ENCODE measurements at regions not wholly inside any gene's neighbourhood (a gene's known extent, or its start where the extent isn't known, plus 50 kb on each side); places are given as distances from the start of the nearest gene placed in this dataset.
"Not testable (repeated sequence)": the region's sequence is repeated elsewhere in the genome, so short reads cannot be mapped to it uniquely, and the experiment has no call there.

DNA sequence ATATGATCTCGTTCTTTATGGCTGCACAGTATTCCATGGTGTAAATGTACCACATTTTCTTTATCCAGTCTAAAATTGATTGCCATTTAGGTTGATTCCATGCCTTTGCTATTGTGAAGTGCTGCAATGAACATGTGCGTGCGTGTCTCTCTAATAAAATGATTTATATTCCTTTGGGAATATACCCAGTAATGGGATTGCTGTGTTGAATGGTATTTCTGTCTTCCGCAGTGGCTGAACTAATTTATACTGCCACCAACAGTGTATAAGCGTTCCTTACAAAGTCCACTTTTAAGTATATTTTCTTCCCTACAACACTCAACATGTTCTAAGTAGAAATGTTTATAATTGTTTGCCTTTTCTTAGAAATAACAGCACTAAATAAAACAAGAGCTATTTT, 521.9 kb downstream of the DTWD2 start:
- no peak for DNase-seq

DNA sequence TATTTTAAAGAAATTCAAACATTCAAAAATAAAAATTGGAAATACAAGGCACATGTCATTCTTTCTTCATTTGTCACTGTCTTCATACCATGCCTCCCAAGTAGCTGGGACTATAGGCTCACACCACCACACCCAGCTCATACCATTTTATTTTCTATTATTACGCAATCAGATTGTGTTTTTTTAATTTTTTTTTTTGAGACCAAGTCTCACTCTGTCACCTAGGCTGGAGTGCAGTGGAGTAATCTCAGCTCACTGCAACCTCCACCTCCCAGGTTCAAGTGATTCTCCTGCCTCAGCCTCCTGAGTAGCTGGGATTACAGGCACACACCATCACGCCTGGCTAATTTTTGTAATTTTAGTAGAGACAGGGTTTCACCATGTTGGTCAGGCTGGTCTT, 526.1 kb downstream of the DTWD2 start:
- not testable (repeated sequence) for DNase-seq

DNA sequence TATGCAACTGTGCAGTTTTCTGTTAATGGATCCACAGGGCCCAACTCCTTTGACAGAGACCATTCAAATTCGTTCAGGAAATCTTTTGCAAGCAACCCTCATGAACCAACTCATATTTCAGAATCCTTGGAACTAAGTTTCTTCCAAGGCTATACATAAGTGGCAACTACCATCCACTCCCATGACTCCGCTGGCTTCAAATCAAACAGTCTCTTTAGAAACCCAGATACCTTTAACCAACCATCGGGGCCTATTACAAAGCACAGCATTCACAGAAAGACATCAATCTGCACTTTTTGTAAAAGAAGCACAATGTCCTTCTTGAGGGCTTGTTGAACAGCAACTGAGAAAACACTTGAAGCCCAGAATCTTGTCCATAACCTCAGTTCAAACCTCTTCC, 526.9 kb downstream of the DTWD2 start:
- DNase-seq = no peak

DNA sequence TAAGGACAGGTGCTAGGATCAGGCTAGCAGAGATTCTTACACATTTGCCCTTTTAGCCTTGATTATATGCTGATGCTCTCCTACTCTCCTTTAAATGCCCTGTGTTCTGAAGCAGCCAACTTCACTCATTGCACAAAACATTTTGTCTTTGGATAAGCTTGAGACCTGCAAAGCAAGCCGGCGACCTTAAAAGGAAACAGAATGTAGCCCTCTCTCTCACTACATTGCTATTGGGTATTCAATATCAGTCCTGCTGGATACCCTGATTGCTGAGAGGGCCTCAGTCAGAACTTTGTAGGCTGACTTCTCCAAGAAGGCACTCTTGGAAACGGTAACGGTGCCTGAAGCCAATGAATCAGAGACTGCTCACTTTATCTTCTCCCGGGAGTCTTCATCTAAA, 528.9 kb downstream of the DTWD2 start:
- no peak for DNase-seq

DNA sequence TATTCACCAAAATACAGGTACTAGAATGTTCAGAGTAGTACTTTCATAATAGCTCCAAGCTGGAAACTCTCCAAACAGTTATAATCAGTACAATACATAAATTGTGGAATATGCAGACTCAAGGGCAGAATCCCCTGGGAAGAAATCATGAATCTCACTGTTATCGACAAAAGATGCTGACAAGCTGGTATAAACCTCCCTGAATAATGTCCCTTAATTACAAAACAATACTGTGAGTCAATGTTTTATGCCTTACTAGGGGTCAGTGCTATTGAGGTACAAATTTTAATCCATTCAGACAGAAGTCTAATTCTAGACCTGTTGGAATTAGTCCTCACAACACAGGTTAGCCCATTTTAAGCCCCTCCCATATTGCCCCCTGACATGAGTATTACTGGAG, 532.3 kb downstream of the DTWD2 start:
- no peak for DNase-seq

DNA sequence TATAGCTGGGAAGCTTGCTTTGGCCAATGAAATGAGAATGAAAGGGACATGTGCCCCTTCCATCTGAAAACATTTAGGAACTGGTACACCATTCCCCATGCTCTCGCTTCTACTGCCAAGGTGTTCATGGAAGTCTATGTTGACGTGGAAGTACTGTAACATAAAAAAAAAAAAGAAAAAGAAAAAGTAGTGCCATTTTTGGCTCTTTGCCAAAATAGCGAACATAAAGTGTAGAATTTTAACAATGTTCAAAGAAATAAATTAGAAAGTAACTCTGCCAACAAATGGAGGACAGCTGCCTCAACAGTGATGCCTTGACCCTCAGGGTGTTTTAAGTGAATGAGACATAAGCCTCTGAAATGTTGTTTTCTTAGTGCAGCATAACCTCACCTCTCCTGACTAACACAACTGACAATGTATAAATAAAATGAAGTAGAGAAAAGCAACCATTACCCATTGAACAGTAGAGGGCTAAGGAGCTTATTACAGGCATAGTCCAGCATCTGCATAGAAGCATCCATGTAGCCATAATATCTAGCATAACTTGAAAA, 536.6 kb downstream of the DTWD2 start:
- DNase-seq = no peak

DNA sequence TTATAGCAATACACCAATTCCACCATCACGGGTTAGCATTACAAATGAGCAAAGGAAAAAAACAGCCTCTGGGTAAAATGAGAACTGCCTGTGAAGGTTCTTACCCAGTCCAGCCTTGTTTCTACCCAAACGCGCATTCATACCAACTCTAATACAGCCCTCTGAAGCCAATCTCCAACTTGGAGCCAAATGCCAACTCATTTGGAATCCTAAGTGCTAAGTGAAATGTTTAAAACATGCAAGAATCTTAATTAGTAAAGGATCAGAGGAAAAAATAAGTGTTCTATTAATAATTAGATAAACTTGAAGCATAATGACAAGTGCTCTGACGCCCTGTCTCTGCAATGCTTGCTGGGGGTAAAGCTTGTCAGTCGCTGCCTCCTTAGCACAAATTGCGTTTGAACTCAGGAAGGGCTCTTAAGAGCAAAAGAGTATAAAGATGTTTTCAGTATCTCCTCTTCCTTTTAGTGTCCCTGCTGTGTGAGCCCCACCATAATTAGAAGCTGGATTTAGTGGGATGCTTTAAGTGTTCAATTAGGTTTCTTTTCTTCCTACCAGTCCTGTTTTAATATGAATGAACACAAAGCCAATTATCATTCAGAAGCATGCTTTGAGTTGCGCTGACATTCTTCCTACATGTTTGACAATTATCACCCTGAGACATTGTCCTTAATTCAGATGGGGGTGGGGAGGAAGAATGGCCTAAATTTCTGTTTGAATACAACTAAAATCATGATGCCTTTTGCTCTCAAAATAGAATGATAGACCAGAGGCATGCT, 537.6 kb downstream of the DTWD2 start:
- no peak for DNase-seq

DNA sequence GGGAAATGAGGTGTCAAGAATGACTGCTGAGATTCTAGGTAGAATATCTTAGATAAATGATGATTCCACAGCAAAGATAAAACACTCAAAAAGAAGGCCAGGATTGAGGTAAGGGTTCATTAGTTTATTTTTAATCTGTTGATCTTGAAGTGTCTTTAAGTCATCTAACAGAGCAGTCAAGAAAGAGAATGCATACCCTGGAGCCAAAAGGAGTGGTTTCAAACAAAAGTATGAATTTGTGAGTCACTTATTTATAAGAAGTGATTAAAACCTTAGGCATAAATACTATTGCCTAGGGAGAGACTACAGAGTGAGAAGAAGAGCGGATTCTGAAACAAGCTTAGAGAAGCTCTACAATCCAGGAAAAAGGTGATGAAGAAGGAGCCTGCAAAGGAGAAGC, 541.0 kb downstream of the DTWD2 start:
- no peak for DNase-seq

DNA sequence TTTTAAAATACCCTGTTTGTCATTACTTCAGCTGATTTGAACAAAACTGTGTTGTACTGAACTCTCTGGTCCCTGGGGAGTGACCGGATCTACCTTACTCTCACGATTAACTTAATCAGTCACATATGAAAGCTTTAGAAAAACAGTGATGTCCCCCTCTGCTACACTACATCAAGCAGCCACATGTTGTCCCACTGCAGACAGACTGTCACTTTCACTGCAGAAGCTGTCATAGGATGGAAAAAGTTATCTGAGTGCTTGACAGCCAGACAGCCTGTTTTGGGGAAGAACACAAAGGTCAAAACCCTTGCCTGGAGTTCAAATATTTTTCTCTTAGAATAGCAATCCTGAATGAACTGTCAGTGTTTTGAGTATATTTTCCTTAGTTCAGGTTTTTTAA, 546.4 kb downstream of the DTWD2 start:
- DNase-seq = no peak

DNA sequence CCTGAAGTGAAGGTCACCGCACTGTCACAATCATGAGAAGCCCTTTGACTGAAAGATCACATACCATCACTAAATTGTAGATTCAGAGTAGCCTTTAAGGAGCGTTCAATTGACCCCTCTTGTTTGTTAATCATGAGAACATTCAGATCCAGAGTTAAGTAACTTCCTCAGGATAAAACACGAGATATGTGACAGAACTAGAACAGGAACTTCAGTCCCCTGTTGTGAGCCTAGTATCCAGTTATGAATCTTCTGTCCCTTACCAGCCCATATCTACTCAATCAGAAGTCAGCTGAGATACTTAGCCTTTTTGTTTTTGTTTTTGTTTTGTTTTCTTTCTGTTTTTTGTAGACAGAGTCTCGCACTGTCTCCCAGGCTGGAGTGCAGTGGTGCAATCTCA, 547.3 kb downstream of the DTWD2 start:
- no peak for DNase-seq

DNA sequence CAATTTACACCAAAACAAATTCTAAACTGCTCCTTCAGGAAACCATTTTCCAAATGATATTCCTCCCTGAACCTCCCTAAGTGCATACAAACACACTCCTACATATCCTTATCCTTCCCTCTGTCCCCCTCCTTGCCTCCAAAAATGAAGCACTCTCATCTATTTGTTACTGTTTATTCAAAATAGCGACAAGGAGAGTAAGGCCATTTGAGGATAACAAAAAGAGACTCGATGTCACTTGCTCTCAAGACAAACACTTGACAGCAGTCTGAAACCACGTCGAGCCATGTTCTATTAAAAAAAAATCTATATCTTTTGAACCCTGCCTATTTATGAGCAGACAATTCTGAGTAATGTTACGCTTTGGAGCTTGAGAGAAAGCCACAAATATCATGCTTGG, 547.9 kb downstream of the DTWD2 start:
- DNase-seq = no peak

DNA sequence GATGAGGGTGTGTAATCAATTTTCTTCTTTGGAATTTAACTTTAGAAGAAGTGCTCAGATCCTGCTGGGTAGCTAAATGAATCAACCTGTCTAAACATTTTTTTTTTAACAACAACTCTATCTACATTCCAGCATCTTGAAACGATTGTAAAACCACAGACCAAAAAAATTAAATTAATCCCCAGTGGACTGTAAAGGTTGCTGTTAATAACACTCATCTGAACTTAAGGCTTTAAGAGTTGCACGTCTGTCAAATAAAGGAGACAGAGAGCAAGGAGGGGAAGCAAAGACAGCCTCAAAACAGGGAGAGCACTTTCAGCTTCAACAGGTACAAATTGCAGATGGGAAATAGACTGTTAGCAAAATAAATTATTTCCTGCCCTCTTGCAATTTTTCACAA, 548.5 kb downstream of the DTWD2 start:
- DNase-seq = no peak

DNA sequence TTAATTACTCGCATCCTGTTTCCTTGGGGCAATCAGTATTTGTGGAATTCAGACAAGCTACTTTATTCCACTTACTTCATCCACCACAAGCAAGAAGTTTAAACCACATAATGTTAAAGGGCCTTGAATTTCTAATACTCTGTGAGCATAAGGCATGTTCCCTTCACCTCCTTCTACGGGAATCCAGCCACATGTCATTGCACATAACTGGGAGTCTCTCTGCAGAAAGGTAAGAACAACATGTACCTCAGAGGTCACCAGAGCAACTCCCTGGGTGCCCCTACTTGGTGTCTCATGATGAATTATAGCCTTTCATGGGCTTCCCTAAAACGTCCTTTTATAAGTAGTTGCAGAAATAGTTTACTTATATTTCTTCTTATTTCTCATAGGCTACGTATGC, 553.2 kb downstream of the DTWD2 start:
- DNase-seq = no peak

DNA sequence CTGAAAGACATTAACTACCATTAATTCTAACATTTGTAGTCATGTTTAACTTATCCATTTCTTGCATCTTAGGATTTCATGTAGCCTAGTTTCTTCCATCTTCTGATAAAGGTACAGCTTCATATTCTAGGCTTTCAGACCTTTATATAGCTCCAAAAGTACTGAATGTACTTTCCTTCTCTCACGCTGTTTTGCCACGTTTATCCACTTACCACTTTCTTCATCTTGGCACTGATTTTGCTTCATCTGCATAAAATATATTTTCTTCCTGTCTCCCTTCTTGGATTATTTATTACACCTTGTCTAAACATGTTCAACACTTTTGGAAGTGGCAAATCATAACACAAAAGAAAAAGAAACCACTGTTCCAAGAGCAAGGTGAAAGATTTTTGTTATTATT, 553.8 kb downstream of the DTWD2 start:
- DNase-seq = no peak

DNA sequence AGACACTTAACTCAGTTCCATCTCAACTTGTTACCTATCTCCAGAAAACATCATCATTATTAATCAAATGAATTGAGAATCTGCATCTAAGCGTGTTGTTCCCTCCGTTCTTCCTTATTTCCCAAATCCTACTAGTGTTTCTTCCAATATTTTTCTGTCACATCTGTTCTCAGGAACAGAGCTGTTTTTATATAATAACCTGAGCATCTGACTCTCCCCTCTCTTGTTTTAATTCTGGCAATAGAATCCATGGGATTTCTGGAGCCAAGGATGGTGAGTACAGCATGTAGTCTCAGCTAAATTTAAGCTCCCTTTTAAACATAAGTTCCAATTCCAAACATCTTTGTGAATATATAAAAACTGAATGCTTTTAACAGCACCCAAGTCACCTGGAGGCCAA, 558.3 kb downstream of the DTWD2 start:
- DNase-seq = no peak

DNA sequence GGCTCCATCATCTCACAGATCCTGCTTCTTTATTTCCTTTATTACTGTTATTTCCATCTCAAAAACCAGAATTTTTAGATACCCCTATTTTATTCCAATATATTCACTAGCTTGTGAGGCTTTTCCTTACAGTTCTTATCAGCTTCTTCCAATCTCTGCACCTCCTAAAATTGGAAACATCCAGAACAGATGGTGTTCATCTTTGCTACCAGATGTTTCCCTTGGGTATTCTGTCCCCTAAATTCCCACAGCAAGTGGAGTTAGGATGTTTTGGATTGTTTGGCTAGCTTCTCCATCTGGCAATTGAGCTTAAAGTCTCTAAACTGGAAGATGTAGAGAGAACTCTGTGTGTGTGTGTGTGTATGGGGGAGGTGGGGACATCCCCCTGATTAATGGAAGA, 580.4 kb downstream of the DTWD2 start:
- no peak for DNase-seq

DNA sequence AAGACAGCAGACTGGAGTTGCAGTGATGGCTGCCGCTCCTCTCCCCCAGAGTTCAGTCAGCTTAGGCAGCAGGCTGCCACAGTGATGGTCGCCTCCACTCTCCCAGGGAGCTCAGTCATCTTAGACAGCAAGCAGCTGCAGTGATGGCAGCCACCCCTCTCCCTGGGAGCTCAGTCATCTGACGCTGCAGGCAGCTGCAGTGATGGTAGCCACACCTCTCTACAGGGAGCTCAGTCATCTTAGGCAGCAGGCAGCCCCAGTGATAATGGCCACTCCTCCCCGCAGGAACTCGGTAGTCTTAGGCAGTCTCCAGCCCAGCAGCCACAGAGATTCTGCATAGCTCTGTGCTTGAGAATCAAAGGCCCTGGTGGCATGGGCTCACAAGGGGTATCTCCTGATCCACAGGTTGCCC, 582.7 kb downstream of the DTWD2 start:
- no peak for DNase-seq

DNA sequence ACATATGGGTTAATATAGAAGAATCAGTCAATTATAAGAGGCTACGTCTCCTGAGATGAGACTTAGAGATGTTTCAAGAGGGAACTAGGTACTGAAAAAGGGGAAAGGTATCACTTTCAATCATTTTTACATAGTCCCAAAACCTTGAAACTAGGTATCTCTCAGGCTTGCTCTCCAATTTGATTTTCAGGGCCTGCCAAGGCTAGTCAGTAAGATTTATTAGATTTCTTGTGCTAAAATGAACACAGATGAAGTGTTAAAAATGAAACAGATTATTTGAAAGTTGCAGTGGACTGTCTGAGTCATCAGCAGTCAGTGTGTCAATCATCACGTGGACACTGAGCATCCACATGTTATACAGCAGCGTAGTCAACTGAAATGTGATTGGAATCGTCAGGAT, 591.1 kb downstream of the DTWD2 start:
- no peak for DNase-seq

DNA sequence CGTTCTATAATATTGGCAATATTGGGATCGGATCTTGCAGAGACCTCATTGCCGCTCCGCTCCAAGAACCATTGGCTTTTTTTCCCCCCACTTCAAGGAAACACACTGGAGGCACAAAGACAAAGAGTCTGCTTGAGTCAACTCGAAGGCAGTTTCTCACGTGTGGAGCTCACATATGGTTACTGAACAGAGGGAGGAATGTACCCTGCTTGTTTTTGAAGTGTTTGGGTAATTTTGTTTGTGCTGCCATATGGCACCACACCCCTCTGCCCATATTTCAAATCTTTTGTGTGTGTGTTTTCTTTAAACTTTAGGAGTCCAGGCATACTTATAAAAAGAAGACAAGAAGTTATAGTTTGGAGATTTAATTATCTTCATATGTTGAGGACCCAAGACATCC, 595.9 kb downstream of the DTWD2 start:
- DNase-seq = no peak

DNA sequence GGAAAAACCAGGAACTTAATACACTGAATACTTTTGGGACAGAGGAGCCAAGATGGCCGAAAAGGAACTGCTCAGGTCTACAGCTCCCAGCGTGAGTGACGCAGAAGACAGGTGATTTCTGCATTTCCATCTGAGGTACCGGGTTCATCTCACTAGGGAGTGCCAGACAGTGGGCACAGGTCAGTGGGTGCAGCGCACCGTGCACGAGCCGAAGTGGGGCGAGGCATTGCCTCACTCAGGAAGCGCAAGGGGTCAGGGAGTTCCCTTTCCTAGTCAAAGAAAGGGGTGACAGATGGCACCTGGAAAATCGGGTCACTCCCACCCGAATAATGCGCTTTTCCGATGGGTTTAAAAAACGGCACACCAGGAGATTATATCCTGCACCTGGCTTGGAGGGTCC, 605.4 kb downstream of the DTWD2 start:
- DNase-seq = not testable (repeated sequence)

DNA sequence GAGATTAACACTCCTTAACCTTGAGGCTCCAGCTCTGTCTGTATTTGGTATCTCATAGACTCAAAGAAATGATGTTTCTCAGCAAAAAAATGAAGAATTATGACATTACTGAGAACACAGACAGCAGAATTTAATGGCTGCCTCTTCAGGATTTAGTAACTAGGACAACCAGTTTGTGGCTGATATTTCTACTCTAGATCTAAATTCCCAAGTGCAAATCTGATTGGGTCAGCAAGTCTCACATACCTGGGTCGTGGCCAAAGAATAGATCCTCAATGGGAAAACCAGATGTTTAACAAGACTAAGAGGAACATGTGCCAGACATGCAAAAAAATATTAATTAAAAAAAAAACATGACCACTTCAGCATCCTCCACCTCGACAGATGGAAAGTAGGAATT, 608.9 kb downstream of the DTWD2 start:
- no peak for DNase-seq

DNA sequence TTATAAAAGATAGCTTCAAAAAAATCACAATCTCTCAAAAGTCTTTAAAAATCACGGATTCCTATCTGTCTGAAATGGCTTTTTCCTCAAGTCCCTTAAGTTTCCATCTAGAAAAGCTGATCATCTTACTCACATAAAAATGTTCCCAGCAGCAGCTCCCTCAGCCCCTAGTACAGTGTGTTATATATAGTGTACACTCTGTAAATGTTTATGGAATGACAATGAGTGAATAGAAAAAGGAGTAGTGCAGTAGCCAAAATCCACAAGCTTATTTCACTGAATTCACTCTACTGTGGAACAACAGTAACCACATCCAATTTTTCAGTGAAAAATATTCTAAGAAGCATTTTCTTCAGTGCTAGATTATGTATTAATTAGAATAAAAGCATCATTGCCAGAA, 609.4 kb downstream of the DTWD2 start:
- DNase-seq = no peak

DNA sequence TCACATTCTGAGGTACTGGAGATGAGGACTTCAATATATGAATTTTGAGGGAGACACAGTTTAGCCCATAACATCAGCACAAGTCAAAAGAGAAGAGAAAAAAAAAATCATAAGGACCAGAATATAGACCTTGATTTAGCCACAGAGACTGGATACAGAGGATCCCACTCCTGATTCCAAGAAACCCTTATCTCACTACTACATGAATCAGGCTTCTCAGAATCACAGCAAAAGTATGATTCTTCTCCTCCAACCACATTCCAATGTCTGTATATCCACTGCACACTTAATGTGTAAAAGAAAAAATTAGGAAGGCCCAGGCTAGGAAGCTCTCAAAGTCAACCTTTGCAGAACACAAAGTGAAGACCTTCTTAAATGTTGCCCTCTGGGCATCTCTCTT, 610.9 kb downstream of the DTWD2 start:
- DNase-seq = no peak

DNA sequence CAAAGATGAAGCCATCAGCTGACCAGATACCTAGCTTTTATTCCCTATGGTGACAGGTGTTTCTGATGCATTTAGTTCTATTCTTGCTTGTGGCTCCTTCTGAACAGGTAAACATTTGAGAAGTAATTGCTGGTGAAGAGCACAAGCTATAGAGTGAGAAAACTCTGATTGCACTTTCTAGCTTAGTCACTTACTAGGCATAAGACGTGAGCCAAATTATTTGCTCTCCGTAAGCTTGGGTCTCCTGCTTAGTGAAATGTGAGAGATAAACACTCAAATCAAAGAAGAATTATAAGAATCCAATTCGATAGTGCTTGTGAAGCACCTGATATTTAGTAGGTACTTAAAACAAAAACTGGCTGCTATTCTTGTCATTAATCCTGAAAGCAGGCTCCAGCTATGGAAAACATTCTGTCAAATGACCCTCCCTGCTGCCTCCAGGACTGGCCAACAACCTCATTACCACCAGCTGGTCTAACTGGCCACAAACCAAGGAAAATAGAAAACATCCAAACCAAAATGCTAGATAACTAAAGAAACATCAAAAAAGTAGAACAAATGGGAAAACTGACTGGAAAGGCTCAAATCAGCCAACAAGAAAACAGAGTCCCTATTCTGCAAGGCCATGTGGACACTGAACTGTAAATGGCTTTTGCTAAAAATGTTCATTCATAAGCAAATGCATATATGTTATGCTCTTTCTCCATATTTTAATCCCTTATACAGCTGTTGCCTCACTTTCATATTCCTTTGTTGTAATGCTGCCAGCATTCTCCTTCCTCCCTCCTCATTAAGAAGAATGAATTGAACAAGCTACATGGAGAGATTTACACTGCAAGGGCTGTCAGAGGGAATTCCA, 616.1 kb downstream of the DTWD2 start:
- DNase-seq = no peak

Data from activated CD4-positive, alpha-beta T cell treated with anti-CD3 and anti-CD28 coated beads for 48 hours (primary cell).